ENCODE measurements at regions not wholly inside any gene's neighbourhood (a gene's known extent, or its start where the extent isn't known, plus 50 kb on each side); places are given as distances from the start of the nearest gene placed in this dataset.
"Not testable (repeated sequence)": the region's sequence is repeated elsewhere in the genome, so short reads cannot be mapped to it uniquely, and the experiment has no call there.

DNA sequence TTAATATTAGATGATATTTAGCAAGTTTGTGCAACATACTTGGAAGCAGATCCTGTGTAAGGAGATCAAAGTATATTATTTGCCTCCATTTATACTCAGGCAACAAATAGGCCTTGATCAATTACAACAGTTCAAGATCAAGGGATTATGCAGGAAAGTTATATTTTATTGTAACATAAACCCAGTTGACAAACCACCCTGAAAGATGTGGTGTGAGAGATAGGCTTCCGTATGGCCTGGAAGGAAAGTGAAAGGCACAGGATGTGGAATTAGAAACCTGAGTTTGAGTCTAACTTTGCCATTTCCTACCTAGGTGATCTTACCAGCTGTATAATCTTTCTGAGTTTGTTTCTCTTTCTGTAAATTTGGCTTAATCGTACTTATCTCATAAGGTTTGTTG is 284.1 kb downstream of the BMP4 start:
- DNase-seq (ENCODE audit: low read depth in 2 of 2): no peak

DNA sequence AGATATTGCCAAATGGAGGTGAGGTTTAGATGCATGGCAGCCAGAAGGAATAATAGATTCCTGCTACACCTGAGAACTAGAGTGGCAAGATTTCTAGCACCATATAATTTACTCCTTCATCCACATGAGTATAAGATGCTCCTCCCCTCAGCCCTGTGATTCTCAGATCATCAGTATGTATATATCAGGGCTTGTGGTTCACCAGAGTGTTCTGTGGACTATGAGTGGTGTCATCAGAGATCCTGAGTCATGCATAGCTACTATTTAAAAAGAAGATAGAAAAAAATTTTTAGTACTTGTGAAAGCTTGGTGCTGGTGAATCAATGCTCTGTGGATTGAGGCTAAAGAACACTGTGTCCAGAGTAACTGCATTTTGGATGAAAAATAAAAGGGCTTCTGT is 285.9 kb downstream of the BMP4 start:
- no peak for DNase-seq (ENCODE audit: low read depth in 2 of 2)

DNA sequence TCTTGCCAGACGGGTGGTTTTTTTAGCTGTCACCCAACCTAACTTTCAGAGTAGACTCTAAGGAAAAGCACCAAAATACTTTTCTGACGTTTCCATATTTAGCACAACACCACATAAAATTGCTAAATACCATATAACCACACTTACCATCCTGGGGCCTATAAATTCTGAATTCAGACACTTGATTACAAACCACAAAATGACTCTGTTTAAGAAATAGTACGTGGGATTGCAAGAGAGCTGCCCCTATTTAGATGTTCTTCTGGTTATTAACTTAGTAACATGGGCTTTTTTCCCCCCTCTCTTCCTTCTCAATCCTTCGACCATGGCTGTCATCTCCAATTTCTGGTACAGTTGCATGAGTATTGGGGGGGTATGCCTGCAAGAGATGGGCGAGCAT is 287.7 kb downstream of the BMP4 start:
- no peak for DNase-seq (ENCODE audit: low read depth in 2 of 2)

DNA sequence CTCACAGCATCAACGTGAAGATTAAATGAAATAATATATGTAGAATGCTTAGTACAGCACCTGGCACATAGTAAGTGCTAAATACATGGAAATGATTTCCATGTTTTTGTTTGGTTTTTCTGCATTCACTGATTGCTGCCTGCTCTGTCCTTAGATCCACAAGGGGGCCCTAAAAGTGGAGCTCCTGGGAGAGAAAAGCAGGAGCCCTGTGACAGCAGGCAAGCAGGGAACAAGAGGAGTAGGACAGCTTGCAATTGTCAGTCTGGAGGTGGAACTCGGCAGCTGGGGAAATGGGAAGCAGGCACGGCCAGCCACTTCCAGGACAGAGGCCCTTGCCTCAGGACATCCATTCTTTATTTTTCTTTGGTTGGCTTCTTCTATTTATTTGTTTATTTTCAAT is 292.9 kb downstream of the BMP4 start:
- no peak for DNase-seq (ENCODE audit: low read depth in 2 of 2)

DNA sequence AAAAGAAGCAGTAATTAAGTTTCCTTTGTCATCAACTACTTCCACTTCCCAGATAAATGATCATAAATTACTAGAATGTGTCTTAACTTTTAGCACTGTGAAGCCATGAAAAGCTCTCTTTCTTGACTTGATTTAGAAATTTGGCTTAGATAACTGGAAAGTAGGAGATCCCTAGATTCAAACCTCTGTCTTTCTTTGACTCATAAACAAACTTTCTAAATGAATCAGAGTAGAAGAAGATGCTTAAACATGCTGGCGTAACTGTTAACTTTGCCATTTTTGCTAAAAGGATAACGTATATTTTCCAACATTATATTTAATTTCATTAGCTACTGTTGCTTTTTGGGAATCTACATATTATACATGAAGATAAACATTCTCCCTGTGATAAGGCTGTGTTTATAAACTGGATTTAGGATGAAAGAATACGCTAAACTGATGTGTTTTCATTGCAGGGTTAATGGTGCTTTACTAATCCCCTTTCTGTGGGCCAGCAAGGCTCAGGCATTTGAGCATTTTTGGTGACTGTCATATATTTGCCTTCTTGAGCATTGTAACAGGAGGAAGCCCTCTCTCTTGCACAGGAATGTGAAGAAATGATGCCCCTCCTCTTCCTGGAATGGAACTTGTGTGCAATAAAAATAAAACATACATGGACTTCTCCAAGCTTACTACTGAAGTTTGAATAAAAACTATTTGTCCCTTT is 301.4 kb downstream of the BMP4 start:
- no peak for DNase-seq (ENCODE audit: low read depth in 2 of 2)

DNA sequence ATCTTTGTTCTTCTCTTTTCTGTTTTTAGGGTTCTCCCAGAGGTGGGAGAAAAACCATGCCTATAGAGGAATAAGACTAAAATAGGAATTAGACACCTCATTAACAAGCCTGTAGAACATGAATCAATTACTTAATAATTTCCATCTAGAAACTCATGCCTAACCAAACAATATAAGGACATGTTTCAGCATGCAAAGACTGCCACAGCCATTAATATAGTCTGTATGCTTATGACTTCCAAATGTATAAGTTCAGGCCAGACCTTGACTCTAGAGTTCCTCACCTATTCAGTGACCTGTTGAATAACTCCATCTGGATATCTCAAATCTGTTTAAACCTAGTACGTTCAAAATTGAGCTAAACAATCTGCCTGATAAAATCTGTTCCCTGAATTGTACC is 304.6 kb downstream of the BMP4 start:
- no peak for DNase-seq (ENCODE audit: low read depth in 2 of 2)

DNA sequence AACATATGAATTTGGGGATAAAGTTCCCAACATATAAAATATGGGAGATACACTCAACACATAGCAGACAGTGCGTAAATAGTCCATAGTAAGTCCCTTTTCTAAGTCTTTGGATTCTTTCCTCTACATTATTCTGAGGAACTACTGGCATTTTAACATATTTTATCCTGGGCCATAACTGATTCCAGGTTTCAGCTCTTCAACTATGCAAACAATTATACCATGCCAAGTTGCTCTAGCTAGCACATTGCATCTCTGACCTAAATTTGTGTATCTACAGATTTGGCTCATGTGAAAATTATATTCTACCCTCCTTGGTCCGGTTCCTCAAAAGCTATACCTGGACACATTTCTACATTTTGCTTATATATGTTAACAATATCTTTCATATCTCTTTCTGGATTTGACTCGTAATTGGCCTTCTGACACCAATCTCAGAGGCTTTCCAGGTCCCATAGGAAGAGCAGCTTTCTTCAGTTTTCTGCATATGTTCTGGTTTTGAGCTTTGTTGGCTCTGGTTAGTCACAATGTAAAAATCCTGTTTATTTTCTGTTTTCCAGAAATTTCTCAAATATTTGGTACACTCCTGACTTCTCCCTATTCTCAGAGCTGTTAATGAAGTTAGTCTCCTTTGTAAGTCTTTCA is 305.4 kb downstream of the BMP4 start:
- no peak for DNase-seq (ENCODE audit: low read depth in 2 of 2)

DNA sequence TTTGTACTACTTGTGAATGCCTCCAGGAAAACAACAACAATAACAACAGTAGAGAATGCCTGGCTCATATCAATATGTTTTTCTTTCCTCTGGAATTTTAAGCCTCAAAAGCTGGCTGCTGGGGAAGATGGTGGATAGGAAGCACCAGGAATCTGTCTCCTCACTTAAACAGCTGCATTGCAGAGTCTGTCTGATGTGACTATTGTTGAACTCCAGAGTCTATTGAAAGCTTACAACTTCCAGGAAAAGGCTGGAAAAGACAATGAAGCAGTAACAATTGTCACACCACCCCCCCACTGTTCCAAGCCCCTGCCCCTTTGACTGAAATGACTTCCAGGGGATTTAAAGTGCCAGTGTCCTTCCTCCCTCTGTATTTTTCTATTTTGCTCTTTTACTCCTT is 309.7 kb downstream of the BMP4 start:
- DNase-seq (ENCODE audit: low read depth in 2 of 2): no peak

DNA sequence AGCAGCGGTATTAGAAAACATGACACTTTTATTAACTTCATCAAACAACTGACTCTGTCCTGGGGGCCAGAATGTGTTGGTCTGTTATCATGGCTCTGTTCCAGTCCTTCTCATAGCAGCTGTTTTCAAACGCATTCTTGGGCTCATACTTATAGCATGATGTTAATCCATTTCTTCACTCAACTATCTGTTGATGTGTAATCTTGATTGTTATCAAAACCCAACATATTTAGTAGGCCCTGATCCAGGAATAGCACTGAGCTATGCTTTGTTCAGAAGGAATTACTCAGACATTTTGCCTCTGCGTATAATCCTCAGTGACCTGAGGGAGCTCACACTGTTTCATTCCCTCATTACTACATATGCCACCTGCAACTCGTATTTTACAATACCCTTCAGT is 315.9 kb downstream of the BMP4 start:
- DNase-seq (ENCODE audit: low read depth in 2 of 2): no peak

DNA sequence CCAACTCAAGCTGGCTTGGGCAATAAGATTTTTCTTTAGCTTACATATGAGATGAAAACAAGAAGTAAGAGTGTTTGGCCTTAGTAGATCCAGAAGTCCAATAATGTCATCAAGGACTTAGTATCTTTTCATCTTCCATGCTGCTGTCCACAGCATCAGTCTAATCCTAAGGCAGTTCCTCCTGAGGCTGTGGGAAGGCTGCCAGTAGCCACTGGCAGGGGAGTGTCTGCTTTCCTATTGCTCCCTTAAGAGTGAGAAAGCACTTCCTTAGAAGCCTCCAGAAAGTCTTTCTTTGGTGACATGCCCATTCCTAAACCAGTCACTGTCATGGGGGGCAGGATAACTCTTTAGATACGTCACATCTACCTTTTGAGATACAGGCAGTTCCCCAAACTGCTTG is 317.7 kb downstream of the BMP4 start:
- DNase-seq (ENCODE audit: low read depth in 2 of 2): no peak

DNA sequence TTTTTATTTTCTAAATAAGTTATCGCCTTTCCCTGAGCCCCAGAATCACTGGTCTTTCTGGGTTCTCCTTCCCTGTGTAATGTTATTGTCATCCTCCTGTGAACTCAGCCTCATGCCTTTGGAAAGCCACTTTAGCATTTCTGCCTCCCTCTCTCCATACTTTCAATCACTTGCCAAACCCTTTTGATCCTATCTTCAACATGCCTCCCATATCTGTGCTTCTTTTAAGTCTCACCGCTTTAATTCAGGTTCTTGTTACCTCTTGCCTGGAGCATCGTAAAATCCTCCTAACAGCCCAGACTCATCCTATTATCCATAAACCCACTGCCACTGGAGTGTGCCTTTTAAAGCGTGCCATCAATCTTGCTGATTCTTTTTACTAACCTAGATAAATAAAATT is 321.8 kb downstream of the BMP4 start:
- no peak for DNase-seq (ENCODE audit: low read depth in 2 of 2)

DNA sequence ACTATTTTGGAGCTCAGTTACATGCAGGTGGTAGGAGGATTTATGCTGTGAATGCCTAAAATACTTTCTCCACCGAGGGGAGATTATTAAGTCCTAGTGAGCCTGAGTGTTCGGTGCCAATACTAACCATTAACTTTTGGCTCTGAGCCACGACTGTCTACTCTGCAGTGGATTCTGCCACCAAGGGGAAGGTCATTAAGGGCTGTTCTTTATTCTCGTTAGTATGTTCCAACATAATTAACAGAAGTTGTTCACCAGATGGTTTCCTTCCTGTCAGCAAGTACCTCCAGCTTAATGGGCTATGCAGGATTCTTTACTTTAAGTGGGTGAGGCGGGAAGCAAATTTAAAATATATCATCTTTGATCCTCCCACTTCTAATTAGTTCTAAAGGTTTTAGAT is 326.3 kb downstream of the BMP4 start:
- DNase-seq (ENCODE audit: low read depth in 2 of 2): no peak

DNA sequence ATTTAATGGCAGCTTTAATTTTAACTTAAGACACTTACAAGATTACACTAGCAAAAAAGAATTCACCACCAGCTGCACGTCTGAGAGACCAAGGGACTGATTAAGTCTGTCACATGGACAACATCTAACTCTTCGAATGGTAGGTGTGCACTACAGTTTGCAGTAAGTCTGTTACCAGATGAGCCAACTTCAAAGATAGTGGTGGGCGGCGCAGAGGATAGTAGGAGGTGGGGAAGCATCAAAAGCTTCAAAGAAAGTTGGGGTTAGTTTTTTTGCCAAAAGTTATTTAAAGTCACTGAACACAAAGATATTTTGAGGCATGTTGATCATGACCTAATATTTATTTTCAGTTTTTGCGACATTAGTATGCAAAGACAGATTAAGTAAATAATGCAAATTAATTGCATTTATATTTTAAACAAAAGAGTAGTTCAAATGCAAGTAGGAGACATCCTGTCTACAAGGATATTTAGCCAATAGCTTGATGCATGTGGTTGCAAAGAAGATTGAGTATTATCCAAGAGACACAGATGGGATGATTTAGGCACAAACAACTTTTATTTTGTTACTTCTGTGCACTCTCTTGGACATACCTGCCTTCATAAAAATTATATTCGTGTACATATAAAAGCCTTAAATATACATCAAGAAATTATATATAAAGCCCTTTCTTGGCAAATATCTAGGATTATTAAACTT is 327.7 kb downstream of the BMP4 start:
- DNase-seq (ENCODE audit: low read depth in 2 of 2): no peak

DNA sequence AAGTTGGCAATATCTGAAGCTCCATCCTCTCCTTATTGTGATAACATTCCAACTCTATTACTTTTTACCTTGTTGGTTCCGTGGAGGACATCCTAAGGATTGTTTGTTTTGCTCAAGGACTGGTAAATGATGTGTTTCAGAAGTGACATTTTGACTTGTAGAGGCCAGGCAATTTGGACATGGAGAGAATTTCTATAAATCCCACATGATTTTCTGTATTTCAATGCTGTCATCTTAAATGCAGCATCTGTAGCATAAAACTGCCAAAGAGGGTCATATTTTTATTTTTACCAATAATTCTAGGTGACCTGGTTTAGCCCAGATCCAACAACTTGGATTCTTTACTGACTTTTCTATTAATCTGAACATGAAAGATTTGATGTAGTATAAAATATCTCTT is 328.4 kb downstream of the BMP4 start:
- no peak for DNase-seq (ENCODE audit: low read depth in 2 of 2)

DNA sequence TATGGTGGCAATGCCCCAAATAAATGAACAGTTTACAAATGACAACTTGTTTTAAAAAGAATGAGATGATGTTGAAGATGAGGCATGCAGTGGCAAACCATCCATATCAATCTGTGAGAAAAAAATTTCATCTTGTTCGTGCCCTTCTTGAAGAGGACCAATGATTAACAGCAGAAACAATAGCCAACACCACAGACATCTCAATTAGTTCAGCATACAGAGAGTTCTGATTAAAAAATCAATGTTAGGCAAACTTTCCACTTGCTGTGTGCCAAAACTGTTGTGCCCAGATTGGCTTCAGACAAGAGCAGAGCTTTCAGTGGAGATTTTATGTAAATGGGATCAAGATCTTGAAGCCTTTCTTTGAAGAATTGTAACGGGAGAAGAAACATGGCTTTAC is 329.9 kb downstream of the BMP4 start:
- no peak for DNase-seq (ENCODE audit: low read depth in 2 of 2)

DNA sequence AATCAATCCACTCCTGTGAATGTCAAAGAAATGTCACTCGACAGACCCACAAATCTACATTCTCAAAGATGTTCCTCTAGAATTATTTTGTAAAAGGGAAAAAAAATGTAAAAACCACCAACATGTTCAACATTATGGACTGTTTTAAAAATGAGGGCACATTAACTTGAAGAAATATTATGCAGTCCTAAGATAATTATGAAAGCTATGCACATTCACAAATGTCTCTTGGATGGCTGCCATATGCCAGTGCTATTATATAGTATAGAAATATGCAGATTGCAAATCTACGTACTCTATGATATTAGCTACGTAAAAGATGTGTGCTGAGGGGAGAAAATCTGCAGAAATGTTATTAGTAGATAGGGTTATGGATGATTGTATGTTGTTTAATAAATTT is 334.2 kb downstream of the BMP4 start:
- no peak for DNase-seq (ENCODE audit: low read depth in 2 of 2)

DNA sequence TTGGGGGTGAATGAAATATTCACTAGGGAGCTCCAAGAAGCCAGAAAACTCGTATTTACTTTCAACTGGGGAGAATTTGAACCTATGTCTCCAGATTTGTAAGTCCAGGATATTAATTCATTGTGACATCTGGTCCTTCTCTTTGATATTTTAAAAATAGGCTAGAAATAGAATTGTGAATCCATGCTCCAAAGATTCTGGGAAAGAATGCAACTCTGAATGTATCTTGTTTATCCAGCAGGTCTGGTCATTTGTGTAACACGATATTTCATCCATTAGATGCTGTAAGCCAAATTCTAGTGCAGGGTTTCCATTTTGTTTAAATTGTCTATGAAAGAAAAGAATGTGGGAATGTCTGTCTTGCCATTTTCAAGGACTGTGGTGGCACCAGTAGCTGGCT is 334.7 kb downstream of the BMP4 start:
- no peak for DNase-seq (ENCODE audit: low read depth in 2 of 2)

DNA sequence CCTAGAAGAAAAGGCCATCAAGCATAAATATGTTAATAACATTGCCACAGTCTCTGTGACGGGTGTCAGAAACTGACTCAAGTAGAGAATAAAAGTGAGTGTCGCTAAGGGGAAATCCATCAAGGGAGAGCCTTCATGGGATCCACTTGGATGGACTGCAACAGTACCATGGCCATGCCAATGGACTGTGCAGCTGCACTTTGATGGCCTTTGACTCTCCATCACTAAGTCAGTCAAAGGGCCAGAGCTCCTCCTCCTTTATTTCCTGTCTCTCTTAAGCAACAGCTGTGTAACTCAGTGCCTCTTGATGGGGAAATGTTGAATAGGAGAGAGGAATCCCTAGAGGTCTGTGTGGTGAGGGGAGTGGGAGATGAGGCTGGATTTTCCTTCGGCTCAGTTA is 335.2 kb downstream of the BMP4 start:
- no peak for DNase-seq (ENCODE audit: low read depth in 2 of 2)

DNA sequence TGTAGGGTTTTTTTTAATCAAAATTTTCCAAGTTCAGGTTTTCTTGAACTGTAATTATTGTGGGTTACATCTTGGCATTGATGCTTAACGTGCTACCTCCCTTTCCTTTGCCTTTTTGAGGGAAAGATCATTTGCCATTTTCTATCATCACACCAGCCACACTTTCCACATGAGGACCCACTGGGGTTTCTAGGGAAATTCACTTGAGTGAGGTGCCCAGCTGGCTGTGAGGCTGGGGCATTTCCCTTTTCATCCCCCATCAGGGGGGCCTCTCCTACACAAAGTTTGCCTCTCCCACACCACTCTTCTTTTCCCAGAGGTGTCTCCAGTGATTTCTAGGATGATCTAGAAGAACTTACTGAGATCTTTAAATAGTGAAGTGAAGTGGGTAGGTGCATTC is 335.7 kb downstream of the BMP4 start:
- no peak for DNase-seq (ENCODE audit: low read depth in 2 of 2)

DNA sequence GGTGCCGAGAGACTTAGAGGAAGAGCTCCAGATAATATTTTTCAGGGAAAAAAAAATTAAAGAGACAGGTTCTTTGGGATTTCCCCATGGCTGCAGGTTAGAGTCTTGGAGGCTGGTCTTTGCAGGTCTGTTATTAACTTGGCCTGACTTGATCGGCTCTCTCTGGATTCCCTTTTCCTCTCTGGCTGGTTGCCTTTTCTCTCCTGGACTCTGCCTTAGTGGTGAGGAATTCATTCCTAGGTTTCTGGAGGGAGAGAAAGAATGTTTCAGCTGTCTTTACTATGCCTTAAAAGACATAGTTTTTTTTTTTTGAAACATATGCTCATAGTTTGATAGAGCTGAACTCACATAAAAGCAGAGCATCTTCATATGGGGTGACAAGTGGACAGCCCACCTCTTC is 336.3 kb downstream of the BMP4 start:
- DNase-seq (ENCODE audit: low read depth in 2 of 2): no peak

DNA sequence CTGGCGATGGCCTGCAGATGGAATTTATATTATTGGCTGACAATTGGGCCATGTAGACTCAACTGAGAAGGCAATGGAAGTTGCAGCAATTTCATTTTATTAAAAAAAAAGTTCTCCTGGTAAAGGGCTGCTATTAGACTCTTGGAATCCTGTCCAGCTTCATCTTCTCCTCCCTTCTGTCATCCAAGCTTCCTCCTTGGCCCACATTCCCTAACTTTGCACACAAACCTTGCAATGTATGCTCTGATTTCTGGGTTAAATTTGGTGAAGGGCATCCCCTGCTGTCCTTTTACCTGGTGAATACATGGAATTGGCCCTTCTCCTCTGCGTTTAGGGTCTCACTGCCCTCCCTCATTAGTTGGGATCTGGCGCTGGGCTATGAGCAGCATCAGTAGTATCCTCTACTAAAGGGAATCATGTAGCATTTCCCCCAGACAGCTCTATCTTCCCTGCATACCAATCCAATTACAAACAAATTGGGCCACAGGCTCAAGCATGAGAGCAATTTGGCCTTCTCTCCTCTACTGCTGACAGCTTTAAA is 336.9 kb downstream of the BMP4 start:
- DNase-seq (ENCODE audit: low read depth in 2 of 2): no peak

DNA sequence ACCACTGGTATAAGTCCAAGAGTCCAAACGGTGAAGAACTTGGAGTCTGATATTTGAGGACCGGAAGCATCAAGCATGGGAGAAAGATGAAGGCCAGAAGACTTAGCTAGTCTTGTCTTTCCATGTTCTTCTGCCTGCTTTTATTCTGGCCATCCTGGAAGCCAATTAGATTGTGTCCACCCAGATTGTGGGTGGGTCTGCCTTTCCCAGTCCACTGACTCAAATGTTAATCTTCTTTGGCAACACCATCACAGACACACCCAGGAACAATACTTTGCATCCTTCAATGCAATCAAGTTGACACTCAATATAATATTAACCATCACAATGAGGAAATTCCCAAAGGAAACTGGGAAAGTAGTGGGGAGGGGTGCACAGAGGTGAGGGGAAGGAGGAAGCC is 340.1 kb downstream of the BMP4 start:
- not testable (repeated sequence) for DNase-seq (ENCODE audit: low read depth in 2 of 2)

DNA sequence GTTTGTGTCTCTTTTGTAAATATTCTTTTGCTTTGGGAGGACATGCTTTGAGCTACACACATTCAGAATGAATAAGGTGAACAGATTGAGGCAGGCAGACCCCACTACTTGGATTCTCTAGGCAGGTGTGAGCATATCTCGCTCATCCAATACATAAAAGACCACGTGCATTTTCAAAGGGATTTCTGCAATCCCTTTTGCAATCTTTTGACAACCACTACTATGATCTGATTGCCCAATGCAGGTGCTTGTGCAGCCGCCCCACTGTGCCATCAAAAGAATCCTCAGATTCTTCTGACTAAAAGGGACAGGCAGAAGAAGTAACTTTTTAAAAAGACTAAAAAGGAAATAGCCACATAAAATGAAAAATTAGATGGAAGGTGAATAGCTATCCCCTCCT is 341.4 kb downstream of the BMP4 start:
- no peak for DNase-seq (ENCODE audit: low read depth in 2 of 2)

All from stimulated activated CD4-positive, alpha-beta T cell treated with anti-CD3 and anti-CD28 coated beads, Interleukin-1b, Interleukin-23, amount 100 ng/mL, for 1 hour (primary cell).